NB4 (cell line): ENCODE measurements at regions not wholly inside any gene's neighbourhood (a gene's known extent, or its start where the extent isn't known, plus 50 kb on each side); places are given as distances from the start of the nearest gene placed in this dataset.

Experiments
- DNase-seq: peaks from one replicate; pipeline ENCODE4 v3.0.0; 2010; ENCODE audit warnings: low read depth
- H3K4me3 ChIP-seq: one replicate; pipeline ENCODE4 v1.5.1; 2011; ENCODE audit warnings: mild to moderate bottlenecking, low read depth, low read length, moderate library complexity
- CTCF ChIP-seq: IDR thresholded peaks from one replicate; pipeline ENCODE4 v1.5.1; 2012; ENCODE audit warnings: low read depth, low read length
- MAX ChIP-seq: IDR thresholded peaks from 2 replicates; pipeline ENCODE4 v1.6.1; 2011; ENCODE audit warnings: low read depth, low read length
- MYC ChIP-seq: IDR thresholded peaks from 2 replicates; pipeline ENCODE4 v1.6.1; 2011; ENCODE audit warnings: low read depth, low read length
- POLR2A ChIP-seq: IDR thresholded peaks from 2 replicates; pipeline ENCODE4 v1.6.1; 2011; ENCODE audit warnings: mild to moderate bottlenecking; ENCODE audit not compliant: insufficient read length; ENCODE audit errors: extremely low read depth

DNA sequence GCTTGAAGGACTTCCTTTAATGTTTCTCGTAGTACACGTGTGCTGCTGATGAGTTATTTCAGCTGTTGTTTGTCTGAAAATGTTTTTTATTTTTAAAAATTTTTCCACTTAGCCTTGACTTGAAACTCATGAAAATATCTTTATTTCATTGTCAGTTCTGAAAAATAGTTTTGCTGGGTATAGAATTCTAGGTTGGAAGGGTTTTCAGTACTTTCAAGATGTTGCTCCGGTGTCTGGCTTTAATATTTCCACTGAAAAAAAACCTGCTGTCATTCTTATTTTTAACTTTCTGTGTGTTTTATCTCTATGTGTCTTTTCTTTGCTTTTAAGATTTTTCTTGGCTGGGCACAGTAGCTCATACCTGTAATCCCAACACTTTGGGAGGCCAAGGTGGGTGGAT lies 103.8 kb downstream of the UNCX start:
- TF ChIP-seq POLR2A (no peak), CTCF (no peak), MAX (no peak), MYC (no peak)
- DNase-seq, result no peak
- H3K4me3 ChIP-seq, result no peak overlapping the region

DNA sequence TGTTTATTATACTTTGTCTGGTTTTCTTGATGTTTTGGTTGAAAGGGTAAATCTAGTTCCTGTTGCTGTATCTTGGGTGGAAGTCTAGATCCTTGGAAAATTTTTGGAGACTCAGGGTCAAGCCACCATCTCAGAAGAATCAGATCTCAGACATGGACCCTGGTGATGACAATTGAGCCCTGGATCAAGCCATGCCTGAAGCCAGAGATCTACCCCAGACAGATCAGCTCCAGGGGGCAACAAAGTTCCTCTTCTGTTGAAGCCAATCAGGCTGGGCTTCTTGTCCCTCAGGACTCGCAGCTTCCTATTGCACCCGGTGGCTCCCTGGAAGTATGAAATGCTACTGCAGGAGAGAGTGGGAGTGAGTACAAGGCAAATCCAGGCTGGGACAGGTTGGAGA lies 106.9 kb downstream of the UNCX start:
- H3K4me3 ChIP-seq, result no peak overlapping the region
- no peak for DNase-seq

DNA sequence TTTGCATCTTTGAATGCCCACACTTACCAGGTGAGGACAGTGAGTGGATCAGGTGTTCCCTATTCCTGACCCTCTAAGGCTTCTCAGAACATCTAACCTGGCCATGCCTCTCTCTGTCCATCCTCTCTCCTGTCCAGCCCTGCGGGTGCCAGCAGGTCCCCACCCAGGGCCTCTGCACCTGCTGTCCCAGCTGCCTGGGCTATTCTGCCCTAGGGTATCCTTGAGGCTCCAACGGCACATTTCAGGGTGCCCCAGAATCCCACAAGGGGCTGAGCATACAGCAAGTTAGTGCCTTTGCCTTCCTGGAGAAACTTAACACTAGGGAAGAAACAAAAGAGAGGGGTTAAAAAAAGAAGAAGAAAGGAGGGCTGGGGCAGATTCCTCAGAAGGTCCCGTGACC lies 107.4 kb downstream of the UNCX start:
- DNase-seq, result no peak
- TF ChIP-seq CTCF, result no peak
- TF ChIP-seq MYC, result no peak
- TF ChIP-seq MAX, result no peak
- no peak for TF ChIP-seq POLR2A

More for the DNA sequence above, 106.9 kb downstream of the UNCX start:
- TF ChIP-seq POLR2A (no peak), CTCF (no peak), MAX (no peak), MYC (no peak)

GRCh38 chr7:1340461-1341360 lies 108.0 kb downstream of the UNCX start:
- no peak overlapping the region for H3K4me3 ChIP-seq
- no peak for TF ChIP-seq MYC
- TF ChIP-seq MAX, result no peak
- no peak for TF ChIP-seq POLR2A
- no peak for TF ChIP-seq CTCF
- DNase-seq, result no peak

More for the DNA sequence above, 107.4 kb downstream of the UNCX start:
- no peak overlapping the region for H3K4me3 ChIP-seq

- H3K4me3 ChIP-seq, result no peak overlapping the region
Observed at GRCh38 chr7:1341361-1342089, 108.9 kb downstream of the UNCX start.

More at GRCh38 chr7:1341361-1342089, 108.9 kb downstream of the UNCX start:
- DNase-seq, result no peak
- TF ChIP-seq CTCF, result no peak
- TF ChIP-seq POLR2A, result no peak
- no peak for TF ChIP-seq MAX
